Neuron (in vitro differentiated cells): ENCODE measurements at regions not wholly inside any gene's neighbourhood (a gene's known extent, or its start where the extent isn't known, plus 50 kb on each side); places are given as distances from the start of the nearest gene placed in this dataset.

Experiments
- H2AFZ ChIP-seq: one replicate; pipeline ENCODE4 v1.6.1; 2013; ENCODE audit warnings: low read depth, mild to moderate bottlenecking, inconsistent platforms, low read length, moderate library complexity
- H3K27me3 ChIP-seq: one replicate; pipeline ENCODE4 v1.6.1; 2013; ENCODE audit warnings: low read length; ENCODE audit not compliant: insufficient read depth
- H3K36me3 ChIP-seq: one replicate; pipeline ENCODE4 v1.6.1; 2013; ENCODE audit warnings: low read length; ENCODE audit not compliant: insufficient read depth
- H3K4me1 ChIP-seq: one replicate; pipeline ENCODE4 v1.6.1; 2013; ENCODE audit warnings: low read length; ENCODE audit not compliant: insufficient read depth
- H3K4me3 ChIP-seq: 2 replicates; pipeline ENCODE4 v1.5.1; 2013; ENCODE audit warnings: mild to moderate bottlenecking, low read length, moderate library complexity
- H3K9me3 ChIP-seq: one replicate; pipeline ENCODE4 v1.6.1; 2013; ENCODE audit warnings: low read length

- Histone ChIP-seq H3K4me3 (no peak overlapping the region), H2AFZ (no peak overlapping the region), H3K27me3 (no peaks in the 10 kb centered on the region), H3K36me3 (no peaks in the 10 kb centered on the region), H3K9me3 (no peaks in the 10 kb centered on the region), H3K4me1 (no peaks in the 10 kb centered on the region)
Measured at GRCh38 chr14:65904988-65905387, 492.5 kb downstream of the FUT8 start.

GRCh38 chr14:65906344-65906743, 493.8 kb downstream of the FUT8 start:
- Histone ChIP-seq H3K27me3 (no peaks in the 10 kb centered on the region), H2AFZ (no peak overlapping the region), H3K4me1 (no peaks in the 10 kb centered on the region), H3K36me3 (no peaks in the 10 kb centered on the region), H3K4me3 (no peak overlapping the region), H3K9me3 (no peaks in the 10 kb centered on the region)

GRCh38 chr14:65906948-65907347, 494.4 kb downstream of the FUT8 start:
- H3K36me3 ChIP-seq = no peaks in the 10 kb centered on the region

DNA sequence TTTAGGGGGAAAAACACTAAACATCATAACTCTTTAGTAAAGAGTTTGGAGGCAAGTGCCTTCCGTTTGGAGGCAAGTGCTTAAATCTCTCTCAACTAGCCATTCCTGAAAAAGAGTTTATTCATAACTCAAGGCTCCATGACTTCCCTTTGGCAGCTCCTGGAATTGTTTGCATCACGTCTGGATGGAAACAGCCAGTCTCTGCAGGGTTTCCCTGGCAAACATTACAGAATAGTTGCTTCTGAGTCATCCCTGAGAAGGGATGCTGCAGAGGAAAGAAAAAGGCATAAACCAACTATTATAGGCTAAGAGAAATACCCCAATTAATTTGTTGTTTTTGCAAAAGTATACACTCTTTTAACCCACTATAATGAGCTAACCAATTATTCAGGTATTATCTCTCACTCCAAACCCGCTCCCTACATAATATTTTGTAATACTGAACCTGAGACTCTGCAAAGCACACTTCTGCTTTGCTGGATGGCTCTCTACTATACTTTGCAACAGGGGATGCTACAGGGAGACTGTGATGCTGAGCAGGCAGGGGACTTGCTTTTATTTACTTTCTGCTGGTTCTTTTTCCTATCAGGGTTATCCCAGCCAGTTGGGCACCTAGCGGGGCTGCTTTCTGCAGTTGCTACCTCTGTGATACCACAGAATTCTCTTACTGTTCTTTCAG, 497.7 kb downstream of the FUT8 start:
- Histone ChIP-seq H3K4me1 (no peaks in the 10 kb centered on the region), H3K9me3 (no peaks in the 10 kb centered on the region), H3K4me3 (no peak overlapping the region), H3K27me3 (no peaks in the 10 kb centered on the region), H3K36me3 (no peaks in the 10 kb centered on the region), H2AFZ (no peak overlapping the region)

More at GRCh38 chr14:65906948-65907347, 494.4 kb downstream of the FUT8 start:
- no peaks in the 10 kb centered on the region for H3K4me1 ChIP-seq
- H3K4me3 ChIP-seq = no peak overlapping the region
- H3K9me3 ChIP-seq = no peaks in the 10 kb centered on the region
- H2AFZ ChIP-seq = no peak overlapping the region
- no peaks in the 10 kb centered on the region for H3K27me3 ChIP-seq

- Histone ChIP-seq H2AFZ (no peak overlapping the region), H3K9me3 (no peaks in the 10 kb centered on the region), H3K4me3 (no peak overlapping the region), H3K4me1 (no peaks in the 10 kb centered on the region), H3K27me3 (no peaks in the 10 kb centered on the region), H3K36me3 (no peaks in the 10 kb centered on the region)
Measured at GRCh38 chr14:65915125-65915524, 502.6 kb downstream of the FUT8 start.

DNA sequence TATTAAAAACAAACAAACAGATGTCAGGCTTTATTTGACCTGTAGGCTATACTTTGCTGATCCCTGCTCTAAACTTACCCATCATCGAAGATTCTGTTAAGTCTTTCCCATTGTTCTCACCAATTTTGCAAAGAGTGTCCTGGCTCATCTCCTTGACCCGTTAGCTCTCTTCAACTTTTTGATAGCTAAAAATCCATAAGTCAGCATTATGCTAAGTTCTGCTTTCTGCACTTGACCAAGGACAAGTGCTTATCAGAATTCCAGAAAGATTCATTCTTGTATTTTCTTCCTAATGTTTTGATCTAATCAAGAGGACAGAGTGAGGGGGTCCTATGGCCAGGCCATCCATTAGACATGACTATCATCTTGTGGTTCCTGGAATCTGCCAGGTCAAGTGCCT, 503.5 kb downstream of the FUT8 start:
- no peaks in the 10 kb centered on the region for H3K27me3 ChIP-seq
- H3K4me3 ChIP-seq = no peak overlapping the region

DNA sequence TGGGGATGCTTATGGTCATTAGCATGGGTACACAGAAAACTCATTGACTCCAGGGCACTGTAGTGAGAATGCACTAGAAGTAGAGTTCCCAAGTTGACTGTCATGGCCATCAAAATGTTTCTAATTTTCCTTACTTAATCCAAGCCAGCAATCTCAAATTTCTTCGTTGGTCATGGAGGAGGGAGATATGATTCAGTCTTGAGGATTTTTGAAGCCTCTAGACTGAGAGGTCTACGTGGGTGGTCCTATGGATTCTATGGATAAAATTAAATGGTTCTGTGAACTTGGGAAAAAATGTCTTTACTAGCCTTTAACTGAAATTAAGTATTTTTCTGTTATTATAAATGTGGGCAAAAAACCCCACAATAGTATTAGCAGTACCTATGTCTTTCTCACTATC, 508.5 kb downstream of the FUT8 start:
- no peaks in the 10 kb centered on the region for H3K36me3 ChIP-seq
- H3K27me3 ChIP-seq = no peaks in the 10 kb centered on the region
- H3K4me3 ChIP-seq = no peak overlapping the region
- H3K4me1 ChIP-seq = no peaks in the 10 kb centered on the region
- H3K9me3 ChIP-seq = no peaks in the 10 kb centered on the region
- no peak overlapping the region for H2AFZ ChIP-seq

More for the DNA sequence above, 503.5 kb downstream of the FUT8 start:
- no peak overlapping the region for H2AFZ ChIP-seq
- no peaks in the 10 kb centered on the region for H3K36me3 ChIP-seq
- no peaks in the 10 kb centered on the region for H3K4me1 ChIP-seq
- H3K9me3 ChIP-seq = no peaks in the 10 kb centered on the region

GRCh38 chr14:65922142-65922541, 509.6 kb downstream of the FUT8 start:
- H3K9me3 ChIP-seq = no peaks in the 10 kb centered on the region
- H3K4me1 ChIP-seq = no peaks in the 10 kb centered on the region
- H3K36me3 ChIP-seq = no peaks in the 10 kb centered on the region
- H2AFZ ChIP-seq = no peak overlapping the region
- no peak overlapping the region for H3K4me3 ChIP-seq
- no peaks in the 10 kb centered on the region for H3K27me3 ChIP-seq

GRCh38 chr14:65926504-65926903, 514.0 kb downstream of the FUT8 start:
- no peaks in the 10 kb centered on the region for H3K4me1 ChIP-seq
- H2AFZ ChIP-seq = peak overlapping the region; percentile 19
- no peaks in the 10 kb centered on the region for H3K27me3 ChIP-seq
- H3K9me3 ChIP-seq = no peaks in the 10 kb centered on the region
- no peaks in the 10 kb centered on the region for H3K36me3 ChIP-seq
- H3K4me3 ChIP-seq = no peak overlapping the region

DNA sequence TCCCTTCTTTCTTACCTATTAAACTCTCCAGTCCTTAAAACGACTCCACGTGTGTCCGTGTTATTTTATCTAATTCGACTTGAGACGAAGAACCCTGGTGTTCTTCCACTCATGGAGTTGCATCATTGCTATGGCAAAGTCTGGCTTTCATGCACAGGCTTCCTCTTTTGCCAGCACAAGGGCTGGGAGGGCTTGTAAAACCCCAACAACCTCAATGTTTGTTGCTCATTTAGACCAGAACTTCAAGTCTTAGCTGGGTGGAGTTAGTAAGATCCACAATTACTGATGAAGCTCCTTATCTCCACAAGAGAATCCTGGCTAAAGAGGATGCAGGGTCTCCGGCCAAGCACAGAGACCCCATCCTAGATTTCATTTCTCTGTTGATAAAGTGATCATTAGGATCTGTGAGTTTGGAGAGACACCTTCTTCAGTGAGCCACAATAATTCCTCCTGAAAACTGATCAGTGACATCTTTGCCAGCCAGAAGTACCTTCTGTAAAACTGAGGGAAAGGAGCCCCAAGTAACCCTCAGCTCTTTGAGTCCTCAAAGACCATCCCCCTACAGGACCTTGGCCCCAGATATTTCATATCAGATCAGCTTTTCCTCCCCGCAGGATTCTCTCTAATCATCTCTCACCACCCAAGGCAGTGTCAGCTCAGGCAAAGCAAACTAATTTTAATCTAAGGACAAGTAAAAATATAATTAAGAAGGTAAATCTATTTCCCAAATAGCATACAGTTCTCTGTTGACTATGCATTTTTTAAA, 514.6 kb downstream of the FUT8 start:
- H2AFZ ChIP-seq = peak overlapping the region; percentile 19
- no peaks in the 10 kb centered on the region for H3K4me1 ChIP-seq
- no peak overlapping the region for H3K4me3 ChIP-seq
- no peaks in the 10 kb centered on the region for H3K36me3 ChIP-seq
- H3K9me3 ChIP-seq = no peaks in the 10 kb centered on the region
- no peaks in the 10 kb centered on the region for H3K27me3 ChIP-seq

DNA sequence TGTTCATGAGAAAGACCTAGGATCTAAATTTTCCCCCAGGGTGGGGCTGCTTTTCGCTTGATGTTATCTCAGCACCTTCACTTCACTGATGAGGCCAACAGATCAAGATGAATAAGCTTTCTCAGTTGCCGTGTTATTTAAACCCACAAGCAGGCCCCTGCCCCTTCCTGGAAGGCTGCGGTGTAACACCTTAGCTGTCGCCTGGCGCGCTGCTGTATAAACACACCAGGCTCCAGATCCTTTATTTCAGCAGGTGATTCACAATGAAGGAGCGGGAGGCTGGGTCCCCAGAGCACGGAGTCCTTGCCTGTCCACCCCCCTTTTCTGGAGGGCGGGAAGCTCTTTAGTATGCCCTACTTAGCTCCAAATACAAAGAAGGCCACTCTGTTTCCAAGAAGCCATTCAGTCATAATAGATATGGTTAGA, 515.4 kb downstream of the FUT8 start:
- Histone ChIP-seq H3K9me3 (no peaks in the 10 kb centered on the region), H3K4me3 (no peak overlapping the region), H3K4me1 (no peaks in the 10 kb centered on the region), H2AFZ (no peak overlapping the region), H3K27me3 (no peaks in the 10 kb centered on the region), H3K36me3 (no peaks in the 10 kb centered on the region)

GRCh38 chr14:65928995-65929394, 516.5 kb downstream of the FUT8 start:
- no peak overlapping the region for H3K4me3 ChIP-seq
- H3K9me3 ChIP-seq = no peaks in the 10 kb centered on the region
- H3K36me3 ChIP-seq = no peaks in the 10 kb centered on the region
- no peaks in the 10 kb centered on the region for H3K27me3 ChIP-seq
- H2AFZ ChIP-seq = no peak overlapping the region
- H3K4me1 ChIP-seq = no peaks in the 10 kb centered on the region

- Histone ChIP-seq H3K36me3 (no peaks in the 10 kb centered on the region), H3K9me3 (no peaks in the 10 kb centered on the region), H2AFZ (no peak overlapping the region), H3K4me3 (no peak overlapping the region), H3K27me3 (no peaks in the 10 kb centered on the region), H3K4me1 (no peaks in the 10 kb centered on the region)
Measured at GRCh38 chr14:65933400-65934069, 521.0 kb downstream of the FUT8 start.
